KMS-11 (cell line): ENCODE measurements at regions not wholly inside any gene's neighbourhood (a gene's known extent, or its start where the extent isn't known, plus 50 kb on each side); places are given as distances from the start of the nearest gene placed in this dataset.

Experiments
- H2AFZ ChIP-seq: fragments of 200-600 bp; sonication (generic); 2 replicates; pipeline ENCODE4 v1.6.1; 2016; ENCODE audit warnings: antibody characterized with exemption, mixed run types, low read depth
- H3K27ac ChIP-seq: fragments of 200-600 bp; sonication (generic); 2 replicates; pipeline ENCODE4 v1.6.1; 2016; ENCODE audit warnings: mild to moderate bottlenecking, mixed run types
- H3K27me3 ChIP-seq: fragments of 200-600 bp; sonication (generic); 2 replicates; pipeline ENCODE4 v1.6.1; 2017; ENCODE audit warnings: mild to moderate bottlenecking, low read depth, mixed run types, moderate library complexity; ENCODE audit not compliant: insufficient read depth
- H3K36me3 ChIP-seq: fragments of 200-600 bp; sonication (generic); 2 replicates; pipeline ENCODE4 v1.6.1; 2017; ENCODE audit warnings: mild to moderate bottlenecking, mixed run types; ENCODE audit not compliant: insufficient read depth
- H3K4me1 ChIP-seq: fragments of 200-600 bp; sonication (generic); 2 replicates; pipeline ENCODE4 v1.6.1; 2016; ENCODE audit warnings: mild to moderate bottlenecking, low read depth, mixed run types; ENCODE audit not compliant: poor library complexity, severe bottlenecking
- H3K4me2 ChIP-seq: fragments of 200-600 bp; sonication (generic); 2 replicates; pipeline ENCODE4 v1.7.0; 2016; ENCODE audit warnings: mild to moderate bottlenecking, mixed run types
- H3K4me3 ChIP-seq: fragments of 200-600 bp; sonication (generic); IDR thresholded peaks from 2 replicates; pipeline ENCODE4 v1.6.1; 2017; ENCODE audit warnings: low read depth, low read length, mixed read lengths; ENCODE audit not compliant: insufficient read depth
- H3K79me2 ChIP-seq: fragments of 200-600 bp; sonication (generic); 2 replicates; pipeline ENCODE4 v1.6.1; 2016; ENCODE audit warnings: low read depth, mixed run types; ENCODE audit not compliant: insufficient read depth
- H3K9ac ChIP-seq: fragments of 200-600 bp; sonication (generic); 2 replicates; pipeline ENCODE4 v1.6.1; 2016; ENCODE audit warnings: mild to moderate bottlenecking, mixed run types
- H4K20me1 ChIP-seq: fragments of 200-600 bp; sonication (generic); 2 replicates; pipeline ENCODE4 v1.6.1; 2016; ENCODE audit warnings: mild to moderate bottlenecking, mixed run types; ENCODE audit not compliant: insufficient read depth
- CTCF ChIP-seq: fragments of 200-600 bp; sonication (generic); conservative IDR thresholded peaks from 2 replicates; pipeline ENCODE4 v1.6.1; 2017; ENCODE audit warnings: low read depth, mild to moderate bottlenecking, antibody characterized with exemption, low read length, moderate library complexity, mixed read lengths

DNA sequence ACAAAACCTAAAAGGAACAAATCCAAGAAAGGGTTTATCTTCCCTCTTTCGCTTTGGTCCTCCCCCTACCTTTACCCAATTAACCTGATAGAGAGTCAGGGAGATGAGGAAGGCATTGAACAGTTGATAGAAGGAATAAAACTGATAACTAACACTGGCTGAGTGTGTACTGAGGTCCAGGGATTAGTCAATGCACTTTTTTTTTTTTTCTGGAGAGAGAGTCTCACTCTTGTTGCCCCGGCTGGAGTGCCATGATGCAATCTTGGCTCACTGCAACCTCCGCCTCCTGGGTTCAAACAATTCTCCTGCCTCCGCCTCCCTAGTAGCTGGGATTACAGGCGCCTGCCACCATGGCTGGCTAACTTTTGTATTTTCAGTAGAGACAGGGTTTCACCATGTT is 250.2 kb upstream of the CWC22 start:
- Histone ChIP-seq H3K27ac (no peak overlapping the region), H3K4me1 (no peaks in the 10 kb centered on the region), H4K20me1 (no peaks in the 10 kb centered on the region), H3K4me2 (no peak overlapping the region), H3K79me2 (no peaks in the 10 kb centered on the region), H3K27me3 (no peaks in the 10 kb centered on the region), H3K9ac (no peak overlapping the region), H2AFZ (no peak overlapping the region), H3K36me3 (no peaks in the 10 kb centered on the region), H3K4me3 (no peak overlapping the region)
- TF ChIP-seq CTCF, result no peak

DNA sequence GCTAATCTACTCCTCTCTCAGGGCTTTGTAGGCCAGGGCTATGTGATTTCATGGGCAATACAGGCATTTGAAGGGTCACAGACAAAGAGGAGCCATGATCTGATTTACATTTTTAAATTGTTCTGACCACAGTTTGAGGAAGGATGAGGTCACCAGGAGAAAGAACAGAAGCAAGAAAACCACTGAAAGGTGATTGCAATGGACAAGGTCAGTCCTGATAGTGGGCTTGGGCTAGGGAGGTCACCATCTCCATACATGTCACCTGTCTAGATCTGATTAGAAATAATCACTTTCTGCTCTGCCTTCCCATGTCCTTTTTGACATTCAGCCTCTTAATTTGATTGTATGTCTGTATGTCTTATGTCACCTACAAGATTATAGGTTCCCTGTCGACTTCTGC is 248.9 kb upstream of the CWC22 start:
- Histone ChIP-seq H3K79me2 (no peaks in the 10 kb centered on the region), H3K27ac (no peak overlapping the region), H3K4me3 (no peak overlapping the region), H3K36me3 (no peaks in the 10 kb centered on the region), H4K20me1 (no peaks in the 10 kb centered on the region), H3K9ac (no peak overlapping the region), H3K4me2 (no peak overlapping the region), H2AFZ (no peak overlapping the region), H3K27me3 (no peaks in the 10 kb centered on the region), H3K4me1 (no peaks in the 10 kb centered on the region)
- no peak for TF ChIP-seq CTCF

DNA sequence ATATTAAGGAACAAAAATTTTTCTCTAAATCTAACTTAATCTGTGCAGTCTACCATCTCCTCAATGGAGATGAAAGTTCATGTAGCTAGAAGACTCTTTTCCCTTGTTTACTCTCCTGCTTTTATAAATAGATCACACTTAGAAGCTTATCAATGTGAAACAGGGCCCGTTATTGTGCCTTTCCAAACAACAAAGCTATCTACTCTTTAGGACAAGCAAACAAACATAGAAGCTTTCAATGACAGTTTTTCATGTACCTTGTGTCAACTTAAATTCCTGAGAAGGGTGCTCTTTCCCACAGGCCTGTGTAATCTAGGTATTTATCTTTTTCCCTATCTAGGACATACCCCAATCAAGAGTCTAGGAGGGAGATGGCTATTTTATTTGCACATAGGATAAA is 247.8 kb upstream of the CWC22 start:
- H3K36me3 ChIP-seq, result no peaks in the 10 kb centered on the region
- no peak overlapping the region for H2AFZ ChIP-seq
- H4K20me1 ChIP-seq, result no peaks in the 10 kb centered on the region
- no peaks in the 10 kb centered on the region for H3K27me3 ChIP-seq
- H3K27ac ChIP-seq, result no peak overlapping the region
- no peaks in the 10 kb centered on the region for H3K4me1 ChIP-seq
- no peaks in the 10 kb centered on the region for H3K79me2 ChIP-seq
- H3K4me3 ChIP-seq, result no peak overlapping the region
- no peak overlapping the region for H3K9ac ChIP-seq
- no peak for TF ChIP-seq CTCF
- no peak overlapping the region for H3K4me2 ChIP-seq

DNA sequence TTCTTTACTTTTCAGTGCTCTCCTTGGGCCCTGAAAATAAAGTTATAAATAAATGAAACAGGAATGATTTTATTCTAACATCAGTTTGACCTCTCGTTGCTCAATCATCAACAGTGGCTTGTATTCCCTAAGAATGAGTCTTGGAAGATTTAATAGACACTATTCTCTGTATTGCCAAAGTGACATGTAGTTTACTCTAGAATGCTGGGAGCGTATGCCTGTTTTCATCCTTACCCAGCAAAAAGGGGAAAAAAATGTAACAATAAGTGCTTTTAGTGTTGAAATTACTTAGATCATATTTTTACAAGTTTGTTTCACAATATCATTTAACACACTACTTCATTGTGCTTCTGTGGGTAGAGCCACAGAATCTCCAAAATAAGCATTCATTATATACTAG is 240.6 kb upstream of the CWC22 start:
- no peak overlapping the region for H3K9ac ChIP-seq
- no peaks in the 10 kb centered on the region for H4K20me1 ChIP-seq
- no peaks in the 10 kb centered on the region for H3K4me1 ChIP-seq
- H3K4me2 ChIP-seq, result no peak overlapping the region
- no peak overlapping the region for H3K27ac ChIP-seq
- no peak overlapping the region for H3K4me3 ChIP-seq
- H2AFZ ChIP-seq, result no peak overlapping the region
- no peaks in the 10 kb centered on the region for H3K36me3 ChIP-seq
- H3K79me2 ChIP-seq, result no peaks in the 10 kb centered on the region
- H3K27me3 ChIP-seq, result no peaks in the 10 kb centered on the region
- no peak for TF ChIP-seq CTCF

DNA sequence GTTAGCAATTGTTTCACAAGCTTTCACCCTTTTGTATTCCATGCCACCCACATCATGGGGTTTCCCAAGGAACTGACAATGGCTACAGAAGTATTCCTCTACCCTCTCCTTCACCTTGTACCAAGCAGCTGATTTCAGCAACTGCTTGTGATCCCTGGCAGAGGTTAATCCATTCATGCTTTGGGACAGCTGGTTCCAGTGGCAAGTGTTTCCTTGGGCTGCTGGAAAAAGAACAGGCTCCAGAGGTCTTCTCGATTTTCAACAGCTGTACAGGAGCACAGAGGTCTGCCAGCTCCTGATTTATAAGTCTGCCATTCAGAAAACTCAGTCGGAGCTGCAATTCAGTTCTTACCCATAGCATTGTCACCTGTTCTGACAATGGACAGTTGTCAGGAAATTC is 239.2 kb upstream of the CWC22 start:
- Histone ChIP-seq H3K79me2 (no peaks in the 10 kb centered on the region), H3K27me3 (no peaks in the 10 kb centered on the region), H2AFZ (no peak overlapping the region), H4K20me1 (no peaks in the 10 kb centered on the region), H3K4me2 (no peak overlapping the region), H3K4me1 (no peaks in the 10 kb centered on the region), H3K36me3 (no peaks in the 10 kb centered on the region), H3K4me3 (no peak overlapping the region), H3K27ac (no peak overlapping the region), H3K9ac (no peak overlapping the region)
- TF ChIP-seq CTCF, result no peak
